Brain microvascular endothelial cell (primary cell): ENCODE measurements at regions not wholly inside any gene's neighbourhood (a gene's known extent, or its start where the extent isn't known, plus 50 kb on each side); places are given as distances from the start of the nearest gene placed in this dataset.

ENCODE experiments used
- DNase-seq: peaks from one replicate; pipeline ENCODE4 v3.0.0-alpha.2; 2020
- H3K27ac ChIP-seq: fragments of 250-450 bp; sonication (Bioruptor Pico); 2 replicates; pipeline ENCODE4 v1.5.1; 2020; ENCODE audit warnings: mild to moderate bottlenecking, moderate library complexity
- H3K27me3 ChIP-seq: fragments of 250-450 bp; sonication (Bioruptor Pico); replicated peaks from 2 replicates; pipeline ENCODE4 v1.5.1; 2020; ENCODE audit warnings: mild to moderate bottlenecking
- H3K36me3 ChIP-seq: fragments of 250-450 bp; sonication (Bioruptor Pico); replicated peaks from 2 replicates; pipeline ENCODE4 v1.5.1; 2020; ENCODE audit warnings: mild to moderate bottlenecking
- H3K4me3 ChIP-seq: 2 replicates; pipeline ENCODE4 v1.5.1; 2011; ENCODE audit warnings: low read depth, mild to moderate bottlenecking, control low read depth, low read length, moderate library complexity
- CTCF ChIP-seq: IDR thresholded peaks from 2 replicates; pipeline ENCODE4 v1.5.1; 2011; ENCODE audit warnings: low read depth, mild to moderate bottlenecking, moderate library complexity, low read length, control low read depth, inconsistent platforms; ENCODE audit errors: missing control alignments
- in situ Hi-C: cut with HindIII; loops from 2 replicates; pipeline ENCODE4 v1.10.0; 2017; ENCODE audit warnings: low sequenced_read_pairs, low pct_ligation_motif_present

- H3K27me3 ChIP-seq = no peaks in the 10 kb centered on the region
- DNase-seq = no peak
- no peak for TF ChIP-seq CTCF
- in situ Hi-C loops = no loop called here
- no peak overlapping the region for H3K4me3 ChIP-seq
- H3K36me3 ChIP-seq = no peaks in the 10 kb centered on the region
- no peak overlapping the region for H3K27ac ChIP-seq
These were observed 452.4 kb downstream of the LRATD1 start for GRCh38 chr2:15084826-15085489.

GRCh38 chr2:15092181-15092580 is 459.7 kb downstream of the LRATD1 start:
- in situ Hi-C loops = no loop called here
- TF ChIP-seq CTCF = no peak
- Histone ChIP-seq H3K4me3 (no peak overlapping the region), H3K36me3 (no peaks in the 10 kb centered on the region), H3K27ac (no peak overlapping the region), H3K27me3 (no peaks in the 10 kb centered on the region)
- no peak for DNase-seq

- no peak for DNase-seq
- in situ Hi-C loops = no loop called here
- no peak overlapping the region for H3K4me3 ChIP-seq
- no peaks in the 10 kb centered on the region for H3K27me3 ChIP-seq
- H3K36me3 ChIP-seq = no peaks in the 10 kb centered on the region
- TF ChIP-seq CTCF = no peak
- H3K27ac ChIP-seq = no peak overlapping the region
These were observed 460.2 kb downstream of the LRATD1 start for GRCh38 chr2:15092691-15093090.

- in situ Hi-C loops = no loop called here
- no peak for DNase-seq
- Histone ChIP-seq H3K4me3 (no peak overlapping the region), H3K27me3 (no peaks in the 10 kb centered on the region), H3K36me3 (no peaks in the 10 kb centered on the region), H3K27ac (no peak overlapping the region)
- no peak for TF ChIP-seq CTCF
These were observed 461.6 kb downstream of the LRATD1 start for GRCh38 chr2:15094161-15094560.

- H3K27ac ChIP-seq = no peak overlapping the region
- in situ Hi-C loops = no loop called here
- TF ChIP-seq CTCF = no peak
- H3K4me3 ChIP-seq = no peak overlapping the region
- no peaks in the 10 kb centered on the region for H3K36me3 ChIP-seq
- H3K27me3 ChIP-seq = no peaks in the 10 kb centered on the region
- DNase-seq = no peak
These were observed 464.3 kb downstream of the NBAS start for GRCh38 chr2:15096873-15097272.

- TF ChIP-seq CTCF = no peak
- H3K27ac ChIP-seq = no peak overlapping the region
- no peak for DNase-seq
These were observed 454.0 kb downstream of the NBAS start for GRCh38 chr2:15107137-15107536.

More at GRCh38 chr2:15107137-15107536, 454.0 kb downstream of the NBAS start:
- no peaks in the 10 kb centered on the region for H3K36me3 ChIP-seq
- H3K27me3 ChIP-seq = no peaks in the 10 kb centered on the region
- in situ Hi-C loops = no loop called here
- H3K4me3 ChIP-seq = no peak overlapping the region
